Stimulated activated CD8-positive, alpha-beta memory T cell treated with anti-CD3 and anti-CD28 coated beads, Interleukin-2, amount 100 ng/mL, for 48 hours (primary cell): ENCODE measurements at regions not wholly inside any gene's neighbourhood (a gene's known extent, or its start where the extent isn't known, plus 50 kb on each side); places are given as distances from the start of the nearest gene placed in this dataset.
"Not testable (repeated sequence)": the region's sequence is repeated elsewhere in the genome, so short reads cannot be mapped to it uniquely, and the experiment has no call there.

Experiments used
- DNase-seq, 2 donors: peaks; one replicate each; pipeline ENCODE4 v3.0.0-alpha.2; 2020; ENCODE audit warnings: low read depth in 2 of 2

DNA sequence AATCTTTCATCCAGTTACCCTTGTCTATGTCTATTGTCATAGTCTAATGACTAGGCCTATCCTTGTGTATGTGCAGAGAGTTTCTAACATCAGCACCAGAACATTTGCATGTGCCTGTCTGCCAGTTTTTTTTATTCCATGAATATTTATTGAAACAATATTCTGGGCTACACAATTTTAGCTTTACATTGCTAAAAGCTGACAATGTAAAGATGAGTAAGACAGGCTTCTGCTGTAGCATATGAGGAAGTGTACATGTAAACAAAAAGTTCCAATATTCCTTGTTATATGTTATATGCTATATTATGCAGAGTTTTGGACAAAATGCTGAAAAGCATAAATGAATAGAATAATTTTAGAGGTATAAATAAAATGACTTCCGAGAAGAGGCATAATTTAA lies 357.7 kb downstream of the NYAP2 start:
- no peak for DNase-seq

DNA sequence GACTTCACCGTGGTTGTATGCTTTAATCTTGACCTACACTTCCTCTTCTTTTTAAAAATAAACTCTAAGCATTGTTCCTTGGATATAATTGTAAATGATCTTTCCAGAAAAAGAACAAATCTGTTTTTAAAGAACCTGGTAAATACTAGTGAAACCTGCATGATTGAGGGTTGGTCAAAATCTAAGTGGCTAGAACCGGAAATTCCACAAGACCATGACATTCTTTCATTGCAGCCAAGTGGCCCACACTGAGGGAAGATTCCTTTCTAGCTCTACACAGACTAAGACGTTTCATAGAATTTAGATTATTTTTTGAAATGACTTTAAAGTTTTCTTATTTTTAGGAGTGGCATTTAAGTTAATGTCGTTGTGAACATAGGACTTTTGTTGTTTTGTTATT lies 356.7 kb downstream of the NYAP2 start:
- no peak for DNase-seq

DNA sequence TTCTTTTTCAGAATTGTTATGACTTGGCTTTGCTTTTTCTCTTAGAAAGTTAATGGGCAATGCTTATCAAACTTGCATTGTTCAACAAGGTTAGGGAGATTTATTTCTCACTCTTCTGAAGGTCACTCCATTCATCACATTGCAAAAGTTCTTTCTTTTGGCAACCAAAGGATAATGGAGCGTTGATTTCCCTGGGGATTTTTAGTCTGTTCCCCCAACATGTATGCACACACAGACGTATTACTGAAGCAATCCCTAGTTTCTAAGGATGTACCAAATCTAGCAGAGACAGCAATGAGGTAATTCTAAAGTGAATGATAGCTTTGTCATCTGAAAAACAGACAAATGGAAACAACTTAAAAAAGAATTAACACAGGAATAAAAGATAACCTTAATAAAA lies 349.1 kb downstream of the NYAP2 start:
- DNase-seq = no peak

GRCh38 chr2:225743996-225744395 lies 344.5 kb downstream of the NYAP2 start:
- DNase-seq = not testable (repeated sequence)

GRCh38 chr2:225742487-225742886 lies 343.0 kb downstream of the NYAP2 start:
- DNase-seq = no peak

- no peak for DNase-seq
Measured at GRCh38 chr2:225740086-225740485, 340.6 kb downstream of the NYAP2 start.

- DNase-seq = no peak
Measured at GRCh38 chr2:225739328-225739727, 339.8 kb downstream of the NYAP2 start.

DNA sequence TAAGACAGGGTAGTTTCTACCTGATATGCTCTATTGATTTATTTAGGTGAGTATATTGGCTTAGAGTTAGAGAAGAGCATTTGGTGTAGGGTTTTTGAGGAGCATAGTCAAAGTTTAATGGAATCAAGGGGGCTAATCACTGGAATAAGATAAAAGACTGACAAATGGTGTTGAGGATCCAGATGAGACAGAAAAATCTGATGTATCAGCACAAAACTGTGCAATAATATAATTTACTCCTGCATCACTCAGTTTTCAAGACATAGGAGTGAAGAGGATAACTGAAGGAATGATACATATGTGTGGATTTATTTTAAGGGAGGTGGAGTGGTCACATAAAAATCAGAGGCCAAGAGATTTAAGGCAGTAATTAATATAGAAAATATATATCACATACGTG lies 339.2 kb downstream of the NYAP2 start:
- no peak for DNase-seq

DNA sequence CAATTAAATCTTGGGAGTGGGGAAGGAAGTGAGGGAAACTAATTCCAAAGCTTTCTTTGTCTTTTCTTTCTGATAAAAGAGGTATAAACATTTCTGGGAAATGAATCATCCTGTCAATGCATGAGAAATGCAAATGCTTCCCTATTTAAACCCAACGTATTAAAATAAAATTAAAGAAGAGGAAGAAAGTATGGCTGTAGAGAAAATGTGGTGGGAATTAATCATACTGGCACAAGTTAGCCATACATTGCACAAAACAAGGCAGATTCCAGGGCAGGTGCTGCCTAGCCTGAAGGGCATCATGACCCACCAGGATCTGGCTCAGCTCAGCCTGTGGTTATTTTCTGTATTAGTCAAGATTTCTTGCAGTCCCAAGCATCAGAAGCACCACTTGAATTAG lies 338.0 kb downstream of the NYAP2 start:
- no peak for DNase-seq

- no peak for DNase-seq
Measured at GRCh38 chr2:225735844-225736243, 336.3 kb downstream of the NYAP2 start.

- DNase-seq = no peak
Measured at GRCh38 chr2:225725726-225726125, 326.2 kb downstream of the NYAP2 start.
